ENCODE measurements at regions not wholly inside any gene's neighbourhood (a gene's known extent, or its start where the extent isn't known, plus 50 kb on each side); places are given as distances from the start of the nearest gene placed in this dataset.

GRCh38 chr2:156695595-156695994 lies 259.4 kb downstream of the GPD2 start:
- DNase-seq (ENCODE audit: low read depth, low spot score): no peak

GRCh38 chr2:156697906-156698305 lies 261.7 kb downstream of the GPD2 start:
- DNase-seq (ENCODE audit: low read depth, low spot score): no peak

- no peak for DNase-seq (ENCODE audit: low read depth, low spot score)
These were observed 264.5 kb downstream of the GPD2 start for GRCh38 chr2:156700681-156701080.

GRCh38 chr2:156702541-156702940 lies 266.4 kb downstream of the GPD2 start:
- no peak for DNase-seq (ENCODE audit: low read depth, low spot score)

GRCh38 chr2:156703642-156704041 lies 267.5 kb downstream of the GPD2 start:
- DNase-seq (ENCODE audit: low read depth, low spot score): no peak

GRCh38 chr2:156704132-156704531 lies 268.0 kb downstream of the GPD2 start:
- DNase-seq (ENCODE audit: low read depth, low spot score): no peak

GRCh38 chr2:156704617-156705016 lies 268.4 kb downstream of the GPD2 start:
- DNase-seq (ENCODE audit: low read depth, low spot score): no peak

- DNase-seq (ENCODE audit: low read depth, low spot score): no peak
These were observed 270.4 kb downstream of the GPD2 start for GRCh38 chr2:156706576-156706975.

GRCh38 chr2:156708051-156708450 lies 271.9 kb downstream of the GPD2 start:
- no peak for DNase-seq (ENCODE audit: low read depth, low spot score)

- DNase-seq (ENCODE audit: low read depth, low spot score): no peak
These were observed 272.9 kb downstream of the GPD2 start for GRCh38 chr2:156709091-156709490.

- DNase-seq (ENCODE audit: low read depth, low spot score): no peak
These were observed 282.9 kb downstream of the GPD2 start for GRCh38 chr2:156719036-156719435.

- no peak for DNase-seq (ENCODE audit: low read depth, low spot score)
These were observed 291.7 kb downstream of the GPD2 start for GRCh38 chr2:156727867-156728266.

GRCh38 chr2:156728328-156728727 lies 292.1 kb downstream of the GPD2 start:
- no peak for DNase-seq (ENCODE audit: low read depth, low spot score)

GRCh38 chr2:156731506-156731905 lies 295.3 kb downstream of the GPD2 start:
- no peak for DNase-seq (ENCODE audit: low read depth, low spot score)

- no peak for DNase-seq (ENCODE audit: low read depth, low spot score)
These were observed 300.8 kb downstream of the GPD2 start for GRCh38 chr2:156736950-156737349.

GRCh38 chr2:156739301-156739700 lies 303.1 kb downstream of the GPD2 start:
- no peak for DNase-seq (ENCODE audit: low read depth, low spot score)

GRCh38 chr2:156745619-156746018 lies 309.4 kb downstream of the GPD2 start:
- no peak for DNase-seq (ENCODE audit: low read depth, low spot score)

- DNase-seq (ENCODE audit: low read depth, low spot score): no peak
These were observed 312.0 kb downstream of the GPD2 start for GRCh38 chr2:156748221-156748620.

GRCh38 chr2:156752042-156752441 lies 315.9 kb downstream of the GPD2 start:
- DNase-seq (ENCODE audit: low read depth, low spot score): no peak

GRCh38 chr2:156753766-156754165 lies 317.6 kb downstream of the GPD2 start:
- no peak for DNase-seq (ENCODE audit: low read depth, low spot score)

GRCh38 chr2:156756516-156756915 lies 320.3 kb downstream of the GPD2 start:
- DNase-seq (ENCODE audit: low read depth, low spot score): no peak

- no peak for DNase-seq (ENCODE audit: low read depth, low spot score)
These were observed 327.0 kb downstream of the GPD2 start for GRCh38 chr2:156763174-156763573.

- DNase-seq (ENCODE audit: low read depth, low spot score): no peak
These were observed 328.9 kb downstream of the GPD2 start for GRCh38 chr2:156765043-156765442.

GRCh38 chr2:156765450-156765849 lies 329.3 kb downstream of the GPD2 start:
- no peak for DNase-seq (ENCODE audit: low read depth, low spot score)
